Colonic mucosa (tissue), 4 donors: ENCODE measurements at regions not wholly inside any gene's neighbourhood (a gene's known extent, or its start where the extent isn't known, plus 50 kb on each side); places are given as distances from the start of the nearest gene placed in this dataset.

ENCODE experiments used
- DNase-seq: peaks from one replicate; pipeline ENCODE4 v3.0.0-alpha.2; 2020
- H3K27ac ChIP-seq: fragments of 200-600 bp; one replicate; pipeline ENCODE4 v1.8.0; 2021
- H3K27me3 ChIP-seq: fragments of 200-600 bp; one replicate; pipeline ENCODE4 v1.8.0; 2021
- H3K36me3 ChIP-seq: fragments of 200-600 bp; one replicate; pipeline ENCODE4 v1.8.0; 2021
- H3K4me1 ChIP-seq: fragments of 200-600 bp; one replicate; pipeline ENCODE4 v1.8.0; 2021; ENCODE audit warnings: mild to moderate bottlenecking
- H3K4me3 ChIP-seq: fragments of 200-600 bp; one replicate; pipeline ENCODE4 v1.8.0; 2021
- H3K9ac ChIP-seq, 2 donors: one replicate each; pipeline ENCODE4 v1.7.0; 2013; ENCODE audit warnings: control low read depth in 2 of 2, low read depth in 2 of 2, low read length in 2 of 2
- H3K9me3 ChIP-seq: fragments of 200-600 bp; one replicate; pipeline ENCODE4 v1.8.0; 2021
- intact Hi-C: fragments of 100-400 bp; cut with DNase I; formaldehyde crosslinking; loops from one replicate; pipeline ENCODE4 v1.14.1; 2022
- TF ChIP-seq, protein P1 (sequence below): fragments of 200-600 bp; IDR thresholded peaks from one replicate; pipeline ENCODE4 v1.8.0; 2022; ENCODE audit warnings: antibody characterized with exemption, mild to moderate bottlenecking
- donor health status: healthy.
- donor health status: DM: no; HTN: no; CAD: no.
- donor health status: DM: no; HTN: no; CAD: no.

GRCh38 chr9:118896324-118897000, 472.8 kb downstream of the BRINP1 start:
- intact Hi-C loops = no loop called here
- Histone ChIP-seq H3K27ac (no peak overlapping the region), H3K9me3 (no peaks in the 10 kb centered on the region), H3K4me1 (no peaks in the 10 kb centered on the region), H3K27me3 (no peaks in the 10 kb centered on the region), H3K9ac (no peak overlapping the region), H3K36me3 (no peaks in the 10 kb centered on the region), H3K4me3 (no peak overlapping the region)
- DNase-seq = no peak
- TF ChIP-seq, protein P1, sequence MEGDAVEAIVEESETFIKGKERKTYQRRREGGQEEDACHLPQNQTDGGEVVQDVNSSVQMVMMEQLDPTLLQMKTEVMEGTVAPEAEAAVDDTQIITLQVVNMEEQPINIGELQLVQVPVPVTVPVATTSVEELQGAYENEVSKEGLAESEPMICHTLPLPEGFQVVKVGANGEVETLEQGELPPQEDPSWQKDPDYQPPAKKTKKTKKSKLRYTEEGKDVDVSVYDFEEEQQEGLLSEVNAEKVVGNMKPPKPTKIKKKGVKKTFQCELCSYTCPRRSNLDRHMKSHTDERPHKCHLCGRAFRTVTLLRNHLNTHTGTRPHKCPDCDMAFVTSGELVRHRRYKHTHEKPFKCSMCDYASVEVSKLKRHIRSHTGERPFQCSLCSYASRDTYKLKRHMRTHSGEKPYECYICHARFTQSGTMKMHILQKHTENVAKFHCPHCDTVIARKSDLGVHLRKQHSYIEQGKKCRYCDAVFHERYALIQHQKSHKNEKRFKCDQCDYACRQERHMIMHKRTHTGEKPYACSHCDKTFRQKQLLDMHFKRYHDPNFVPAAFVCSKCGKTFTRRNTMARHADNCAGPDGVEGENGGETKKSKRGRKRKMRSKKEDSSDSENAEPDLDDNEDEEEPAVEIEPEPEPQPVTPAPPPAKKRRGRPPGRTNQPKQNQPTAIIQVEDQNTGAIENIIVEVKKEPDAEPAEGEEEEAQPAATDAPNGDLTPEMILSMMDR = no peak

GRCh38 chr9:118918180-118918579, 451.1 kb downstream of the BRINP1 start:
- DNase-seq = no peak
- TF ChIP-seq, protein P1 = no peak
- Histone ChIP-seq H3K9ac (no peak overlapping the region), H3K4me3 (no peak overlapping the region), H3K4me1 (no peaks in the 10 kb centered on the region), H3K27me3 (no peaks in the 10 kb centered on the region), H3K27ac (no peak overlapping the region), H3K36me3 (no peaks in the 10 kb centered on the region), H3K9me3 (no peaks in the 10 kb centered on the region)
- intact Hi-C loops = no loop called here

- TF ChIP-seq, protein P1 = no peak
- no peaks in the 10 kb centered on the region for H3K9me3 ChIP-seq
- no peak overlapping the region for H3K4me3 ChIP-seq
- H3K27ac ChIP-seq = no peak overlapping the region
- H3K9ac ChIP-seq = no peak overlapping the region
- no peak for DNase-seq
- H3K27me3 ChIP-seq = no peaks in the 10 kb centered on the region
- no peaks in the 10 kb centered on the region for H3K4me1 ChIP-seq
- intact Hi-C loops = no loop called here
- no peaks in the 10 kb centered on the region for H3K36me3 ChIP-seq
Observed at GRCh38 chr9:118928722-118929121, 440.5 kb downstream of the BRINP1 start.

- intact Hi-C loops = no loop called here
- Histone ChIP-seq H3K9ac (no peak overlapping the region), H3K4me3 (no peak overlapping the region), H3K27ac (no peak overlapping the region), H3K36me3 (no peaks in the 10 kb centered on the region), H3K4me1 (no peaks in the 10 kb centered on the region), H3K9me3 (no peaks in the 10 kb centered on the region), H3K27me3 (no peaks in the 10 kb centered on the region)
- TF ChIP-seq, protein P1 = no peak
- DNase-seq = no peak
Observed at GRCh38 chr9:118929287-118929686, 439.9 kb downstream of the BRINP1 start.

GRCh38 chr9:118931941-118932340, 437.3 kb downstream of the BRINP1 start:
- TF ChIP-seq, protein P1 = no peak
- no peaks in the 10 kb centered on the region for H3K27me3 ChIP-seq
- no peak overlapping the region for H3K27ac ChIP-seq
- H3K36me3 ChIP-seq = no peaks in the 10 kb centered on the region
- no peak for DNase-seq
- no peaks in the 10 kb centered on the region for H3K4me1 ChIP-seq
- no peaks in the 10 kb centered on the region for H3K9me3 ChIP-seq
- H3K4me3 ChIP-seq = no peak overlapping the region
- H3K9ac ChIP-seq = no peak overlapping the region
- intact Hi-C loops = no loop called here
